ENCODE measurements at regions not wholly inside any gene's neighbourhood (a gene's known extent, or its start where the extent isn't known, plus 50 kb on each side); places are given as distances from the start of the nearest gene placed in this dataset.

DNA sequence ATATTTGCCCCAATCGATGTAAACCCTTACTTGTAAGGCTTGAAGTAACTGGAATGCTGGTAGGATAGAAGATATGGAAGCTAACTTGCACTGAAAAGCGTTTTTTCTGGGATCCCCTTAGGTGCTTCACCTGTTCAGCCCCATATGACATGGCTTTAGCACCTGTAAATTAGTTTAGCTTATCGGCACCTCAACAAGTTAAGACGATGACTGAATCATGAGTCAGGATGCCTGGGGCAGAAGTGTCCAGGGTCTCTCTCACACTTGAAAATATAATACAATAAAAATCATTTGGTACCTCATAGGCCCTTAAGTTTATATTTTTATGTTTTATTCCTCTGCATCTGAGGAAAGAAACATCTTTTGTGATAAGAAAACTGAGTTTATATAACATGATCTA lies 409.2 kb upstream of the LRRC4C start:
- no peak for DNase-seq

DNA sequence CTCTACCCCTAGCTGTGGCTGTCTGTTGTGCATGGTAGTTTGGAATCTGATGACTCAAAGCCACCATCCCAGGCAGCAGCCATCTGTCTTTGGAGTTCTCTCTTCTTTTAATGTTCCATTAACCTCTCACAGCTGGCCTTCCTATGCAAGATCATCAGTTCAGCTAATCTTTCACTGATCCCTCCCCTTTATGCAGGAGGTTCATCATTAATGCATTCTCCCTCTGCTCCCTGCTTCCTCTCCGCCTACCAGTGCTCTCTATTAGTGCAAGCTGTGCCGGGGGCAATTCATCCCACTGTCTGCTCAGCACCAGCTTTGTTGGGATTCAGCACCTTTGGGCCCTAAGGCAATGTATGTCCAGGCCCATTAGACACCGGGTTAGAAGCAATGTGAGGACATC lies 413.0 kb upstream of the LRRC4C start:
- DNase-seq: no peak

DNA sequence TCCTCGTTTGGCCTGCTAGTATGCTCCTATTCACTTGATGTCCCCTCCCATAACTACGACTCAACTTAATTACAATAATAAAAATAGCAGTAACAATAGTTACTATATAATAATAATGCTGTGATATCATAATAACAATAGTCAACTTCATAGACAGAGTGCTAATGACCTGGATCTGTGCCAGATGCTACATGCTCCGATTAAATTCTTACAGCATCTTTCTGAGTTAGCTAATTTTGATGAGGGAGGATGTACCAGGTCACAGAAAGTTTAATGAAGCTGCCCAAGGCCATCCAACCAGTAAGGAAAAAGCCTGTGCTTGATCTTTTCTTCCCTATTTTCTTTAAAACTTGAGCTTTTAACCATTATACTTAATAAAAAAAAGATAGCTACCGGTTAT lies 413.4 kb upstream of the LRRC4C start:
- no peak for DNase-seq

DNA sequence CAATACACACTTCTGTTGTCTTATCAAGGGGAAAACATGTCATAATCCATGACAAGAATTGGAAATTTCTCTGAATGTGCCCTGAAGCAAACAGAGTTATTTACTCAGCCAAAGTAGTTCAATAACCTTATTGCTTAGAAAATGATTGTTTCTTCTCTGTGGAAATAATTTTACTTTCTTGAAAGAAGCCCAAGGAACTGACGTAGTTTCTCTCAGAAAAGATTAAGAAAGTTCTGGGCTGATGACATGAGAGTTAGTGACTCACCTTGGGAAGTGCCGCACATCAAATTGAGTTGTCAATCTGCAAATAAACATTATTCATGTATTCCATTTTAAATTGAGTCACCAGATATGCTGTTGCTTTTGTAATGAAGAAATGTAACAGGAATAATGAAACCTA lies 418.6 kb upstream of the LRRC4C start:
- DNase-seq: no peak

DNA sequence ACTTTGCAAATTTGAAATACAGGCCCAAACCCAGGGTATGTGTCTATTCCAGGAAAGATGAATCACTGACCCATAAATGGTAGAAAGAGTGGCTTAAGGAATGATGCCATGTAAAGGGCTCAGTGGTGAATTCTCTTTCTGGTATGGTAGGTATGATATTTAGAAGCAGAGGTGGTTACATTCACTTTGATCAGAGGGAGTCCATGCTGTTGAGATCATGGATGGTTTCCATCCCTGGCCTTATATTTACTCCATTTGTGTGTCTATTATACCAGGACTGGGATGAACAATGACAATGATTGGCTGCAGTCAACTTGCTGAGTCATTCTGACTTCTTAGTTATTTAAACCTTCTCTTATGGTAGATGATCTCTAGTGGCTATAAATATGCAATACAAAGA lies 419.8 kb upstream of the LRRC4C start:
- no peak for DNase-seq

DNA sequence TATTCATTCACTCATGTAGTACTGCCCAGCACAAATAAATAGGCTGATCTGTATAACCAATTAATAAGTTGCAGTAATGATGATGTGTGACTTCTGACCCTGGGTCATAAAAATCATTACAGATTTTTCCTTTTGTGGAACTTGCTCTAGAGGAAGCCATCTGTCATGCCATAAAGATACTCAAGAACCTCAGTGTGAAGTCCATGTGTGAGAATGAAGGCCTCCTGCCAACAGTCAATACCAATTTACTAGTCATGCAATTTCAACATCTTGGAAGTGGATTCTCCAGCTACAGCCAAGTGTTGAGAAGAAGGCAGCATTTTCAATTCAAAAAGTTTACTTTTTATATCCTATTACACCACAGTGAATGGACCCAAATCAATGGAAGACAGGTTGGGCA lies 435.6 kb upstream of the LRRC4C start:
- no peak for DNase-seq

DNA sequence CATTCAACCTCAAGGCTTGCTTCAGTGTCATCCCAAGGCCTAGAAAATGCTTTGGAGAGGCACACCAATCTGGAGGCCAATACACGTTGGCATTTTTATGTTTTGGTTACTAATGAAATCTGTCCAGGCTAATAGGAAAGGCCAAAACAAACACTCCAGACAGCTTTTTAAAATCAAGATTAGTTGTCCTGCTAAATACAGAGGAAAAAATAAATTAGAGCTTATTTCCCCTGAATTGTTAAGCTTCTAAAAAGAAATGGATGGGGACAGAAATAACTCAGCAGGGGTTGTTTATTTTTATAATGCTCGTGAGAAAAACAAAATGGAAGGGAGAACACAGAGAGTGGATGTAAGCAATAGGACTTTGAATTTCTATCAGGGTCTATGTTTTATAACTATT lies 438.5 kb upstream of the LRRC4C start:
- no peak for DNase-seq

DNA sequence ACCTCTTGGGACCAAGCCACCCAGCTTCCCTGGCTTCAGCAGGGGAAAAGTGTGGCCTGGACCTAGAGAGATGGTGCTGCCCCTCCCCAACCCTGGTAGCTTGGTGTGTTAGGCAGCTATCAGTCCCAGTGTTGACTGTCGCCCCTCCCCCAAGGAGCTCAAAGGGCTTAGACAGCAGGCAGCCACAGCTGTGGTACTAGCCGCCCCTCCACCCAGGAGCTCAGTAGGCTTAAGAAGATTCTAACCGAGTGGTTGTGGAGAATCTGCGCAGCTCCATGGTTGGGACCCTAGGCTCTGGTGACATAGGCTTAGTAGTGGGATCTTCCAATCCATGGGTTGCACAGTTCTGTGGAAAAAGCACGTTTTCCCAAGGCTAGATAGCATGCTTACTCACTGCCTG lies 458.4 kb upstream of the LRRC4C start:
- DNase-seq: no peak

DNA sequence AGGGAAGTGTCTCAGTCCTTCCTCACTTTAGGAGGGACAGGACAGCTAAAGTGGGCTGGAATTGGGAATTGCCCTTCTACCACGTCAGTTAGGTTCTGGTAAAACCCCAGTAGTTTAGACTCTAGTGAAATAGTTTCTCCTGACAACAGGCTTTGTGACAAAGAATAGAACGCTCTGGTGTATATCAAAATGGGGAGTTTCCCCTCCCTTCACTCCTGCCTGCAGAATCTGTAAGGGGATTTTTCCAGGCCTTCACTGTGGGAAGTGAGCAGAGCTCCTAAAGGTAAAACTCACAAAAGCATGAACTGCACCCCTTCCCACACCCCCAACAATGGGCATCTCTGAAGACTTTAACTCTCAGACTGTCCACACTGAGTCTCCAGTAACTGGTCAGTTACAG lies 460.9 kb upstream of the LRRC4C start:
- DNase-seq: no peak

DNA sequence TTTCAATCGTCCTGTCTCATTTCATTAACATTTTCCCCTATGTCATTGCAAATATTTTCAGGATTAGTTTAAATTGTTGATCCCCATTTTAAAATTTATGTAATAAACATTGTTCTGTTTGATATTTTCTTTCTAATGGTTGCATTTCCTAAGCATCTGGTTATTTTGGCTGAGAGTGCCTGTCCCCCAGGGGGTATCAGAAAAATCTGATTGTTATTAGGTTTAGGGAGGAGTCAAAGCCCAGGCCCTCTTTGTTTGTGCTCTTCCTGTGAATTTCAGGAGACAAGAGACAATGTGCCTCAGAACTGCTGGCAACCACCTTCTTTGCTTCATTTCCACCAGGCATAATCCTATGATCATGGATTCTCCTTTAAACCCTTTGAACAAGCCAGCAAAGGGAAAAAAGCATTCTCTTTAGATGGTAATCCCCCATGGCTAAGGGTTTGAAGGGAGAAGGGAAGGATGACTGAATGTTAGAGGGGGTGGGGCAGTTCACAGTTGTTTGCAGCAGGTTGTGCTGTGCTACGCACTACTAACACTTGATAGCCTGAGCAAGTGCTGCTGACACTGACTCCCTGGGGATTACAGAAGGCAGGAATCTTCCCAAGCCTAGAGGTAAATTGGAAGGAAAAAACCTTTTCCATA lies 462.4 kb upstream of the LRRC4C start:
- no peak for DNase-seq

DNA sequence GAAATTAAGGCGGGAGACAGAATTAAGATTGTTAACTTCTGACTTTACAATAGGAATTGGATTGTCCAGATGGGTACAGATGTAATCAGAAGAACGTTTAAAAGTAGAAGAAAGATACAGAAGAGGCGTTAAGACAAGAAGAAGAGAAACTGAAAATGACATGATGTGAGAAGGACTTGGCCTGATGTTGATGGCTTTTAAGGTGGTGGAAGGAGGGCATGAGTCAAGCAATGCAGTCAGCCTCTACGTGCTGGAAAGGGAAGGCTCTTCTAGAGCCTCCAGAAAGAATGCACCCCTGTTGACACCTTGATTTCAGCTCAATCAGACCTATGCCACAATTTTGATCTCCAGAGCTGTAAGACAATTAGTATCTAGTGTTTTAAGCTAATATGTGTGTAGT lies 466.9 kb upstream of the LRRC4C start:
- DNase-seq: no peak

DNA sequence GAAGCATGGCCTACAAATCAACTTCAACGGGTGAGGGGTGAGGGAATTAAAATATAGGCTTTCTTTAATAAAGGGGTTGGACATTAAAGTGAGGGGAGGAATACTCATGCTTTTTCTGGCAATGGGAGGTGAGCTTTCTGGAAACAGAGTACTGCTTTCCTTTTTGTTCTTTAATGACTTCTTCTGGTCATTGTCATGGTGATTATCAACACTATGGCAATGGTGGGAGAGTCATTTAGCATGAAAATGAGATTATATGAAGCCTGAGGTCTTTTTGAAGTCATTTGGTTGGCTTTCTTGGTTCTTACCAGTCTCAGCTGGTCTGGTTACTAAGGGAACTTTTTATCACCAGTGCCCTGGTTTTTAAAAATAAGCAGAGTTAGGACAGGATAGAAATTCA lies 475.8 kb upstream of the LRRC4C start:
- DNase-seq: no peak

DNA sequence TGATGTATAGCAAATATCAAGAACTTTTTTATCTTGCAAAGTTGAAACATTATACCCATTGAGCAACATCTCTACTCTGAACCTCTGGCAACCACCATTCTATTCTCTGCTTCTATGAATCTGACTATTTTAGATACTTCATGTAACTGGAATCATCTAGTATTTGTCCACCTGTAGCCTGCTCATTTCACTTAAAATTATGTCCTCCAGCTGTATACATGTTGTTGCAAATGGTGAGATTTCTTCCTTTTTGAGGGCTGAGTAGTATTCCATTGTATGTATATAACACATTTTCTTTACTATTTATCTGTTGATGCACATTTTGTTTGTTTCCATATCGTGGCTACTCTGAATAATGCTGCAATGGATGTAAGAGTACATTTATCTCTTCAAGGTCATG lies 476.3 kb upstream of the LRRC4C start:
- DNase-seq: no peak

DNA sequence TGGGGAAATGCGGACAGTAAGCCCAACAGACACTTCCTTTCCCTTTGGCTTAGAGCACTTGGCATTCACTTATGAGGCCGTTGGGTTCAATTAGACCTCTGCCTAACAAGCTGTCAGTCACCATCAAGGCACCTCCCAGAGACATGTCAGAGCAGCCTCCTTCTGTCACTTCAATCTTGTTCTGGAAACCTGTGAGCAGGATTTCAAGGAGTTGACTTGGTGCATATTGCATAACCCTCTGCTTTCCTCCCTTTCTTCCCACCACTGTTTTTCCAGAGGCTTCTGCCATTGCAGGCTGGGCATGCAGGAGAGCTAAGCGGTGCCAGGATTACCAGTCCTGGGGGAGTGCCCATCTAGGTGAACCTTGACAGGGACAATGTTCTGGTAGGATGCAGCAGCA lies 484.2 kb upstream of the LRRC4C start:
- no peak for DNase-seq

DNA sequence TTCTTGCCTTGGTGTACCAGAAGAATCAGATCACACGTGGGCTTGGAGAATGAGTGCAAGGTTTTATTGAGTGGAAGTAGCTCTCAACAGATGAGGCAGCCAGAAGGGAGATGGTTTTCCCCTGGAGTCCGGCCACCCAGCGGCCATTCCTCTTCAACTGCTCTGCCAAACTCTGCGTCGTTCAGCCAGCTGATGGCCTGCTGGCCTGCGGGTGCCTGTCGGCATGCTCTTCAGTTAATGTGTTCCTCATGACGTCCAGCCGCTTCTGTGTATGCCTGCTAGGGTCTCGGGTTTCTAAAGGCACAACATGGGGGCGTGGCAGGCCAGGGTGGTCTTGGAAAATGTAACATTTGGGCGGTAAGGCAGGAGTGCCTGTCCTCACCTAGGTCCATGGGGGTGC lies 487.9 kb upstream of the LRRC4C start:
- DNase-seq: no peak

DNA sequence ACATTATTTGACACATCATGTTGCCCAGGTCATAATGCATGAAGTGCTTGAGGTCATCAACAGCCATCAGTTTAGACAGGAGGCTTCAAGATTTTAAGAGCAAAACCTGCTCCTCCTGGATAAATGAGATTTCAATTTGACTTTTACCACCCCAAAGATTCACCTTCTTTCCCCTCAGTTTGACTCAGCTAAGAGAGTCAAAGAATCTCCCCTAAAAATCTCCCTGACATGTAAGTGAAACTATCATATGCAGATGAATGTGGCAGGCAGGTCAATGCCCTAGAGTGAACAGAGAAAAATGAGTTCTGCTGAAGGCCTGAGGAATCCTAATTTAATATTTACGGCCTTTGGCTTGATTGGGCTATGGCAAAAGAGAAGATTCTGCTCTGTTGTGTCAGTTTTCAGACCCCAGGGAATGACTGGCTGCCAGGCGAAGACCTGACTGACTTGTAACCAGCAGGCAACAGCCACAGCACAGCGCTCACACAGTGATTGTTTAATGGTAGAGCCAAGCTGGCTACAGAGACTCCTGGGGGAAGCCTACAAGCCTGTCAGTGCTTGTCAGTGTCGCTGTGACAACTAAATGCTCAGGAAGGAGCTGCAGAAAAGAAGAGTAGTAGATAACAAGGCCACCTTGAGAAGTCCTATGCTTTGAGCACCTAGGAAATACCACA lies 491.2 kb upstream of the LRRC4C start:
- no peak for DNase-seq

DNA sequence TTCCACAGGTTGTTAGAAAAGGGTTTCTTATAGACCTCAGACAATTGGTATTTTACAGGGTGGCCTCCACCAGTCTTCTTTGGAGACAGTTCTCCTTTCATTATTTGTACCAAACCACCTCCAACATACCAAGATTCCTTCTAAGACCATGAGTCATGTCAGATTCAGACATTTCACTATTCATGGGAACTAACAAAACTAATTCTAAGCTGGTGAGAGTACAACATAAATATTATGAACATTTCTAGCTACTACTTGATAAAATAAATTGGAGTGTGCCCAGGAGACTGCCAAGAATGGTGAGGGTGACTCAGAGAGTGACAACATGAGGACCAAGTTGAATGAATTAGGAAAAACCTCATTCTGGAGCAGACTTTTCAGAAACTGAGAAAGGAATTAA lies 494.6 kb upstream of the LRRC4C start:
- no peak for DNase-seq

DNA sequence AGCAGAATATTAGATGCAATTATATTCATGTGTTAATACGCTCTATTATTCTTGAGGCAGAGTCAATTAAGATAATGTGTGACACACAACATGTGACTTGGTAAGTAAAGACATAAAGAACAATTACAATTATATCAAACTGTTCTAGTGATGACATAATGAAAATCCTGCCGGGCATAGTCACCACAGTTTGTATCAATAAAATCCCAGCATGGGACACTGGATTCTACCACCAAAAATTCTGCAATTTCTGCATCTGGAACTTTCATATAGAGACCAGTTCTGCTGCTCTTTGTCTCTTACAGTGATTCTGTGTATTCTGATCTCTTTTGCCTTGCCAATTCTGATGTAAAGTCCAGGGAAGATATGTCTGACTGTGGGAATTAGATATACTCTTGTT lies 495.6 kb upstream of the LRRC4C start:
- DNase-seq: no peak

DNA sequence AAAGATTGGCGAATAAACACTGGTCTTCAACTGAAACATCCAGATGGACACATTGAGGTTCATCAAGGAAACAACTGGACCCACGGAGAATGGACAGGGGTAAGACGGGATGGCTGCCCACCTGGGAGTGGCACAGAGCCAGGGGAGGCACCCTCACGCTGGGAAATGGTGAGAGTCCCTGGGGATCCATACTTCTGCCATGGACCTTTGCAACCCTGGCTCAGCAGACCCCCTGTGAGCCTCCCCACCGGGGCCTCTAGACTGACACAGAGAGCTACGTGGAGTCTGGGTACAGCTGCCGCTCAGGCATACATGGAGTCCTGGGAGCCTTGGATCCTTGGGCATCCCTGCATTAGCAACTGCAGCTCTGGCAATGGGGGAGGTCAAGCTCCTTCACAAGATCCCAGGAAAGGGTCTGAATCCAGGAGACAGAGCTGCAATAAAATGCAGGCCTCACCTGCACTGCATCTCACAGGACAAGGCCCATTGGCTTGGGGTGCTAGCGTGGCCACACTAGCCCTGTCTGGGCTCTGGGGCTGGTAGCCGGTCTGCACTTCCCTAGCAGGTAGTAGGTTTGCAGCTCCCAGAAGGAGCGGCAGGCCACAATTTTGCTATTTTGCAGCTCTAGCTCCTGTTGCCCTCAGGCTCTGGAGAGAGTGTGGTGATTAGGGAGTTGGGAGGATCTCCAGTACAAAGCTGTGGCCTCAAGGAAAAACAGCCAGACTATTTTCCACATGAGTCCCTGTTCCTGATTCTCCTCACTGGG lies 496.4 kb upstream of the LRRC4C start:
- DNase-seq: no peak

DNA sequence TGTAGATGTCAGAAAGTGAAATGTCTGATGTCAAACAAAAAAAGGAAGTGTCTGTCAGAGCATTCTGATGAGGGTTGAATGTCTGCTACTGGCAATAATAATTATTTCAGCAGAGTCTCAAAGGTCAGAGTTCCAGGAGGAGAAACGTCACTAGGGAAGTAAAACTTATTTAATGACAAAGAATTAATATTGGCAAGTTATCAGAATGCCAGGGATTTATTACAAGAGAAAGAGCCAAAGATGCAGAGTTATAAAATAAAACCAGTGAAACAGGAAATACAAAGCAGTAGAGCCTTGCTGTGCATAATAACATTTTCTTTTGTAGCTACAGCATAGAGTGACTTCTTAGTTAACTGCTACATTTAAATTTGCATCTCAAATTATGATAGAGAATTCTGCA lies 504.0 kb upstream of the LRRC4C start:
- no peak for DNase-seq

DNA sequence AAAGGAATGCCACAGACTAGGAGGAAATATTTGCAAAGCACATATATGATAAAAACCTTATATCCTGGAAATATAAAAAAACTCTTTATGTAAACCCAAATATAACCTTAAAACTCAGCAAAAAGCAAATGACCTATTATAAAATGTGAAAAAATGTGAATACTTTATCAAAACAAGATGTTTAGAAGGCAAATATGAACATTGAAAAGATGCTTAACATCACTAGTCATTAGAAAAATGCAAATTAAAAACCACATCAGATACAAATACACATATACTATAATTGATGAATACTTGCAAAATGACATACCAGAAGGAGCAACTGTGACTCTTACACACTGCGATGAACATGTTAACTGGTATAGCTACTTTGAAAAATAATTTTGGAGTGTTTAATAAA lies 511.2 kb upstream of the LRRC4C start:
- no peak for DNase-seq

DNA sequence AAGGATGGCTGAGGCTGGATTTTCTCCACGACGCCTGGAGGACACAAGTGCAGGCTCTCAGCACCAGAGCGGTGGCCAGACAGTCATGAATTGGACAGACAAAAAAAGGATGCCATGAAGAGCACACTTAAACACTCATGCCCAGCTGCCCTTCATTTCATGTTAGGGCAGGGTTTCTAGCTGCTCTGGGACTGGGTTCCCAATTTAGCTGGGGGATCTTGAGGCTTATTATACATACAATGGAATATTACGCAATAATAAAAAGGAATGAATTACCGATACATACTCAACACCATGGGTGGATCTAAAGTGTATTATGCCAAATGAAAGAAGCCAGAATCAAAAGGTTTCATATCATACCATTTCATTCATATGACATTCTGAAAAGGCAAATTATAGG lies 512.1 kb upstream of the LRRC4C start:
- DNase-seq: no peak

DNA sequence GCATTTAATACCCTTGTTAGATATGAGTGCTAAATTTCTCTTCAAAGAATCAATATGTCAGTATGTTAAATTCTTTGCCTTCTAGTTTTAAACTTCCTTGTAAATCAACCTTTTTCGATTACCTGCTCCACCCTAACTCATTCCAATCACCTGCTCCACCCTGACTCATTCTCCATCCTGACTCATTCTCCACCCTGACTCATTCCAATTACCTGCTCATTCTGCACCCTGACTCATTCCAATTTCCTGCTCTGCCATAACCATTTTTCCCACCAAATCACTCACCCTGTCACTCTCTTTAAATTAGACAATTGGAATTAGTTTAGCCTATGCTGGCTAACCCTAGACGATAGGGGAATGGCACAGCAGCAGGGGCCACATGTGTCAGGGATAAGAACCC lies 519.5 kb upstream of the LRRC4C start:
- no peak for DNase-seq

DNA sequence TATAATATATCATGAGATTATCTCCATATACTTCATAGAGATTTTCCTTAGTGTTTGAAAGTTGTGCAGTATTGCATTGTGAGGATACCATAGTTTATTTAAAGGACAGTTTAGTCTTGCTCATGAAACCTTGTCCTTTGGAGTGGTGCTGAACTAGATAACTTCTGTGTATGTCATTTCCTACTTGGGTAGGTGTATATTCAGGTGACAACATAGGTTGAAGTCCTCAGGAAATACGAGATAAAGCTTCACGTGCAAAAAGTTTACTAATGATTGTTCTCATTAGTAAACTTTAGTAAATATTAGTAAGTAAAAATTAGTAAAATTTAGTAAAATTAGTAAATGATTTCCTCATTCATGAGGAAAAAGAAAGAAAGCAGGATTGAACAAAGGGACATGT lies 521.3 kb upstream of the LRRC4C start:
- no peak for DNase-seq

DNA sequence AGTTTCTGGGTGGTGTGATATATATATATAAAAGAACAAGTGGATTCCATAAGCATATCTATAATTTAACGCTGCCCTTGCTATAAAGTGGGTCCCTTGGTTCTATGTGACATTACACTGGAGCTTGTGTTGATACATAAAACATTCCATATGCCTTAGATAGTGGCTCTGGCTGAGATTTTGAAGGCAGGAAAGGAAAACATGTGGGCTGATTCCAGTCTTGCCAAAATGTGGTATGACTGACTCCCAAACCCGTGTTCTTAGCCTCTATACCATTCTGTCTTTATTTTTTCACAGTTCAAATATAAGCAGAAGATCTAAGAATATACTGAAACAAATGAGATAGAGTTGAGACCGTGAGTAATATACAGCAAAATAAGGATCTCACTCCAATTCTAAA lies 522.8 kb upstream of the LRRC4C start:
- DNase-seq: no peak
